ENCODE measurements at regions not wholly inside any gene's neighbourhood (a gene's known extent, or its start where the extent isn't known, plus 50 kb on each side); places are given as distances from the start of the nearest gene placed in this dataset.
"Not testable (repeated sequence)": the region's sequence is repeated elsewhere in the genome, so short reads cannot be mapped to it uniquely, and the experiment has no call there.

- CTCF ChIA-PET: interaction anchor here (0.6 to 1.2 kb wide), 4 partner anchors 19 to 221 kb away, joined by 3 read pairs; no protein-coding TSS in a partner anchor
- POLR2A ChIA-PET: interaction anchor here (0.6 kb wide), 1 partner anchor 287 kb away, joined by 3 read pairs; no protein-coding TSS in a partner anchor
Measured at GRCh38 chr7:66557214-66558200, 71.2 kb upstream of the KCTD7 start.

GRCh38 chr7:66558201-66558641 is 70.5 kb upstream of the KCTD7 start:
- POLR2A ChIA-PET: interaction anchor here (0.6 kb wide), 1 partner anchor 286 kb away, joined by 3 read pairs; no protein-coding TSS in a partner anchor
- CTCF ChIA-PET: interaction anchor here (0.6 to 1.2 kb wide), 5 partner anchors 8 to 220 kb away, joined by 3 read pairs; no protein-coding TSS in a partner anchor

- ChIA-PET CTCF (interaction anchor here (0.6 to 1.2 kb wide), 3 partner anchors 9 to 220 kb away, joined by 3 read pairs; no protein-coding TSS in a partner anchor), POLR2A (interaction anchor here (0.6 kb wide), 1 partner anchor 286 kb away, joined by 3 read pairs; no protein-coding TSS in a partner anchor)
Measured at GRCh38 chr7:66558660-66559465, 69.8 kb upstream of the KCTD7 start.

- POLR2A ChIA-PET: no interaction called here
- CTCF ChIA-PET: no interaction called here
Measured at GRCh38 chr7:66564045-66564444, 64.6 kb upstream of the KCTD7 start.

GRCh38 chr7:66570179-66570578 is 58.5 kb upstream of the KCTD7 start:
- POLR2A ChIA-PET, CTCF ChIA-PET: not testable (repeated sequence)

- POLR2A ChIA-PET: no interaction called here
- CTCF ChIA-PET: interaction anchor here (0.6 kb wide), 1 partner anchor 100 kb away, joined by 3 read pairs; no protein-coding TSS in a partner anchor
Measured at GRCh38 chr7:66571568-66571967, 57.1 kb upstream of the KCTD7 start.

- POLR2A ChIA-PET, CTCF ChIA-PET: not testable (repeated sequence)
Measured at GRCh38 chr7:66573782-66574495, 54.7 kb upstream of the KCTD7 start.

- POLR2A ChIA-PET: interaction anchor here (1.0 kb wide), 1 partner anchor 10 kb away, joined by 4 read pairs; no protein-coding TSS in a partner anchor
- CTCF ChIA-PET: not testable (repeated sequence)
Measured at GRCh38 chr7:66574768-66575167, 53.9 kb upstream of the KCTD7 start.

GRCh38 chr7:66575398-66575797 is 53.3 kb upstream of the KCTD7 start:
- CTCF ChIA-PET: no interaction called here
- POLR2A ChIA-PET: interaction anchor here (1.0 kb wide), 1 partner anchor 10 kb away, joined by 4 read pairs; no protein-coding TSS in a partner anchor

- ChIA-PET POLR2A (no interaction called here), CTCF (interaction anchor here (1.2 kb wide), 1 partner anchor 20 kb away, joined by 3 read pairs; no protein-coding TSS in a partner anchor)
Measured at GRCh38 chr7:66576646-66577045, 52.0 kb upstream of the KCTD7 start.
